SK-N-MC (cell line): ENCODE measurements at regions not wholly inside any gene's neighbourhood (a gene's known extent, or its start where the extent isn't known, plus 50 kb on each side); places are given as distances from the start of the nearest gene placed in this dataset.
"Not testable (repeated sequence)": the region's sequence is repeated elsewhere in the genome, so short reads cannot be mapped to it uniquely, and the experiment has no call there.

Source experiments
- DNase-seq: peaks from one replicate; pipeline ENCODE4 v3.0.0-alpha.2; 2011; ENCODE audit warnings: low read depth, low spot score
- H3K27ac ChIP-seq: fragments of 200-600 bp; sonication (generic); 2 replicates; pipeline ENCODE4 v1.5.1; 2016; ENCODE audit warnings: mixed run types
- H3K36me3 ChIP-seq: fragments of 200-600 bp; sonication (generic); 2 replicates; pipeline ENCODE4 v1.6.1; 2017; ENCODE audit warnings: antibody characterized with exemption, low read length, mixed read lengths; ENCODE audit not compliant: insufficient read depth
- H3K4me3 ChIP-seq: fragments of 200-600 bp; sonication (generic); 2 replicates; pipeline ENCODE4 v1.5.1; 2016
- H3K9ac ChIP-seq: fragments of 200-600 bp; sonication (generic); 2 replicates; pipeline ENCODE4 v1.8.0; 2017; ENCODE audit warnings: mixed run types, mixed read lengths; ENCODE audit not compliant: insufficient read length
- H3K9me3 ChIP-seq: fragments of 200-600 bp; sonication (generic); 2 replicates; pipeline ENCODE4 v1.6.1; 2017; ENCODE audit warnings: low read depth, mild to moderate bottlenecking, antibody characterized with exemption, low read length, moderate library complexity, mixed read lengths
- EZH2 ChIP-seq: fragments of 200-600 bp; sonication (generic); IDR thresholded peaks from one replicate; pipeline ENCODE4 v1.6.1; 2017; ENCODE audit warnings: antibody characterized with exemption
- FOXP2 ChIP-seq: optimal IDR thresholded peaks from 2 replicates; pipeline ENCODE3; 2011; ENCODE audit warnings: mild to moderate bottlenecking, moderate library complexity; ENCODE audit not compliant: insufficient read depth; ENCODE audit errors: extremely low read length, control extremely low read depth
- POLR2AphosphoS5 ChIP-seq: IDR thresholded peaks from 2 replicates; pipeline ENCODE4 v1.6.1; 2012; ENCODE audit warnings: mild to moderate bottlenecking, low read depth, low read length, borderline replicate concordance

DNA sequence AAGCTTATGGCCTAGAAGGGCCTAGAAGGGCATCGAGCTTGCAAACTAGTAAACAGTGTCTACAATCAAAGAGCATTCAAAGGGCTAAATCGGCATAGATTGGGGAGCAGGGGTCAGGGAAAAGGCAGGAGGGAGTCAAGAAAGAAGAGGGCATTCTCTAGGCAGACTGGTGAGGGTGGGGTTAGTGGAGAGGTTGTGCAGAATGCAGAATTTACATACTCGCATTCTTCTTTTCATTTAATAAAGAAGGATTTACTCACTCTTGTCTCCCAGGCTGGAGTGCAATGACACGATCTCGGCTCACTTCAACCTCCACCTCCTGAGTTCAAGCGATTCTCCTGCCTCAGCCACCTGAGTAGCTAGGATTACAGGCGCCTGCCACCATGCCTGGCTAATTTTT lies 110.7 kb downstream of the TRIM43 start:
- Histone ChIP-seq H3K27ac (no peak overlapping the region), H3K9me3 (no peaks in the 10 kb centered on the region), H3K36me3 (no peaks in the 10 kb centered on the region)

DNA sequence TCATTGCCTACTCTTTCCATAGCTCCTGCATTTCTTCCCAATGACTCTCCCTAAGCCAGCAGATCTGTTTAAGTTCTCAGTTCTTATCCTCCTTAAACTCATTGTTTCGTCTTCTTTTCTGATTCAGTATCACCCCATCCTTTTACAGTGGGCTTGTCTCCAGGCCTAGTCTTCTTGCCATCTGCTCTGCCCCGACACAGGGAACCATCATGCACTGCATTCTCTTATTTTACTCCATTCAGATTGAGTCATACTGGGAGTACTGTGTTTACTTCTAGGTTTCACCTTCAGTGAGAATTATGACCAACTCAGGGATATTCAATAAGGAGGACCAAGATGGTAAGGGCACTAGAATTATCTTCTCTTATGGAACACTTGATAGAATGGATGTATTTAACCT lies 115.4 kb downstream of the TRIM43 start:
- not testable (repeated sequence) for DNase-seq

More for the DNA sequence above, 110.7 kb downstream of the TRIM43 start:
- no peak overlapping the region for H3K9ac ChIP-seq
- TF ChIP-seq POLR2AphosphoS5 (no peak), EZH2 (no peak), FOXP2 (no peak)
- no peak overlapping the region for H3K4me3 ChIP-seq
- DNase-seq: no peak

DNA sequence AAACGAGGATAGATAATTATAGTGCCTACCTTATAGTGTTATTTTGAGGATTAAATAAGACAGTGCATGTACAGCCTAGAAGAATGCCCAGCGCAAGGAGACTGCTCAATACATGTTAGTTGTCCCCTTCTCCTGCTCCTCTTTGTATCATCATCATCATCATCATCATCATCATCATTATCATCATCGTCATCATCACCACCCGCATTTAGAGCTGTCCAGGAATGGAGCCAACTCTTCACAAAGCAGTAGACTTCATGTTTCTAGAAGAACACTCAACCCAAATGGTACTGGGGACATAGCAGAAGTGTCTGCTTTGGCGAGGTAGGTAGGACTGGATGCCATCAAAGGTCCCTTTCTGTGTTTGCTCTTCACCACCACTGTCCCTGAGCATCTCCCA lies 116.0 kb downstream of the TRIM43 start:
- Histone ChIP-seq H3K9ac (no peak overlapping the region), H3K9me3 (no peaks in the 10 kb centered on the region), H3K27ac (no peak overlapping the region), H3K36me3 (no peaks in the 10 kb centered on the region), H3K4me3 (no peak overlapping the region)
- DNase-seq: no peak
- TF ChIP-seq FOXP2 (no peak), POLR2AphosphoS5 (no peak), EZH2 (no peak)

More for the DNA sequence above, 115.4 kb downstream of the TRIM43 start:
- H3K9me3 ChIP-seq, H3K36me3 ChIP-seq, H3K9ac ChIP-seq, H3K27ac ChIP-seq, H3K4me3 ChIP-seq: not testable (repeated sequence)

- Histone ChIP-seq H3K9ac (no peak overlapping the region), H3K27ac (no peak overlapping the region), H3K36me3 (no peaks in the 10 kb centered on the region), H3K9me3 (no peaks in the 10 kb centered on the region), H3K4me3 (no peak overlapping the region)
- no peak for DNase-seq
- TF ChIP-seq FOXP2 (no peak), EZH2 (no peak), POLR2AphosphoS5 (no peak)
Observed at GRCh38 chr2:95709831-95710230, 118.0 kb downstream of the TRIM43 start.

DNA sequence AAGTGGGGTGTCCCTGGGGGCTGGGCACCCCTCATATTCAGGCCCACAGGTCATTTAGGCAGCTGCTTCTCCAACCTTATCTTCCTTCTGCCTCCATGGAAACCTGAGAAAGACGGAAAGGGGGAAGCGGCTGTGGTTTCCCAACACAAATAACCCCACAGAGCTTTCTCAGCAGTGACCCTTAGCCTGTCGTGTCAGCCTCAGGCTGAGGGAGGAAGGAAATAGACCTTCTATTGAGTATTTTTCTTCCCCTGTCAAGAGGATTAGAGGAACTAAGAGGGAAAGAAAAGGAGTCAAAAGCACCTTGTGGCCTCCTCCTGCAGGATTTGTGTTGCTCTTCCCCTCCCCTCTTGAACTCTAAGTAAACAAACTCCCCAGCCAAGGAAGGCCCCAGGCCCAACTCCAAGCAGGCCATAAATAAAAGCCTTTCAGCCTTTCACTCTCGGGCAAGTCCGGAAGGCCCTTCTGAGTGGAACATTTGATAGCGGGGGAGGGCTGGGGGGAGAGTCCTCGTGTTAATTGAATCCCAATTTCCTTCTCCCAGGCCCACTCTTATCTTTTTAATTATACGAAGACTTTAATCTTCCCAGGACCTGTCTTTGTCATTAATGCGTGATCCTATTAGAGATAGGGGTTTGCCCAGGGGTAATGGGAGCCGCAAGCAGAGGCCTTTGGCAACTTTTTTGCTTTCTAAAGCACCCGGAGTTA lies 121.8 kb downstream of the TRIM43 start:
- not testable (repeated sequence) for H3K36me3 ChIP-seq, H3K9ac ChIP-seq, H3K9me3 ChIP-seq, DNase-seq, H3K27ac ChIP-seq, H3K4me3 ChIP-seq

GRCh38 chr2:95714398-95714797 lies 122.6 kb downstream of the TRIM43 start:
- H3K4me3 ChIP-seq, H3K27ac ChIP-seq, H3K9me3 ChIP-seq, H3K36me3 ChIP-seq, DNase-seq, H3K9ac ChIP-seq: not testable (repeated sequence)

- no peak overlapping the region for H3K4me3 ChIP-seq
Observed at GRCh38 chr2:95719473-95720060, 127.8 kb downstream of the TRIM43 start.

GRCh38 chr2:95721726-95722125 lies 129.9 kb downstream of the TRIM43 start:
- H3K36me3 ChIP-seq: no peaks in the 10 kb centered on the region
- DNase-seq: no peak
- TF ChIP-seq POLR2AphosphoS5 (no peak), EZH2 (no peak), FOXP2 (no peak)
- no peak overlapping the region for H3K27ac ChIP-seq
- no peak overlapping the region for H3K4me3 ChIP-seq
- H3K9me3 ChIP-seq: no peaks in the 10 kb centered on the region
- H3K9ac ChIP-seq: no peak overlapping the region

More at GRCh38 chr2:95719473-95720060, 127.8 kb downstream of the TRIM43 start:
- no peak overlapping the region for H3K27ac ChIP-seq
- no peaks in the 10 kb centered on the region for H3K36me3 ChIP-seq
- TF ChIP-seq FOXP2 (no peak), EZH2 (no peak), POLR2AphosphoS5 (no peak)
- no peak for DNase-seq
- H3K9me3 ChIP-seq: no peaks in the 10 kb centered on the region
- H3K9ac ChIP-seq: no peak overlapping the region

DNA sequence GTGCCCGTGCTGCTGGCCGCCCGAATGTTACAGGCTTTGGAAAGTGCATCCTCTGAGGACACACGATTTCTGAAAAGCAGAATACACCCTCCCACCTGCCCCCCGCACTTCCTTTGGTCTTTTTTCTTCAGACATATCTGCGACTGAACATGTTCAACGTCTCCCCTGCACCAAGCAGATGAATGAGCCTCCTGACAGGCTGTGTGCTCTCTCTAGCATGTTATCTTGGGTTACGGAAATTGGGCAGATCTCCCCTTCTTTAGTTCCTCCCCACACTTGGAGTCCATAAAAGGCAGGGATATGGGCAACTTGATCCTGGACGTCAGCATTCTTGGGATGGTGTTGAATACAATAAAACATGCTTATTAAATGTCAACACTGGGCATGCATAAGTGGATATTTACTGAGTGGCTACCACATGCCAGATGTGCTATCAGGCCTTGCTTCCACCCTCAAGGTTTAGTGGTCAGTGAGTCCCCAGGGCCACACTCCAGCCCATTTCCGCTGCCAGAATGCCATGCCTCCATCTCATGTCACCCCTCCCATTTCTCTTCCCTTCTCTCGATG lies 130.4 kb downstream of the TRIM43 start:
- H3K4me3 ChIP-seq: no peak overlapping the region
- H3K9me3 ChIP-seq: no peaks in the 10 kb centered on the region
- TF ChIP-seq EZH2: no peak
- TF ChIP-seq POLR2AphosphoS5: no peak
- TF ChIP-seq FOXP2: no peak
- H3K27ac ChIP-seq: no peak overlapping the region
- no peak for DNase-seq
- no peak overlapping the region for H3K9ac ChIP-seq
- H3K36me3 ChIP-seq: no peaks in the 10 kb centered on the region

GRCh38 chr2:95723627-95724210 lies 131.9 kb downstream of the TRIM43 start:
- H3K4me3 ChIP-seq, H3K9me3 ChIP-seq, H3K36me3 ChIP-seq, H3K27ac ChIP-seq, DNase-seq, H3K9ac ChIP-seq: not testable (repeated sequence)

GRCh38 chr2:95725191-95725590 lies 133.4 kb downstream of the TRIM43 start:
- H3K9me3 ChIP-seq, H3K4me3 ChIP-seq, H3K27ac ChIP-seq, H3K9ac ChIP-seq, H3K36me3 ChIP-seq, DNase-seq: not testable (repeated sequence)

GRCh38 chr2:95725677-95726076 lies 133.9 kb downstream of the TRIM43 start:
- not testable (repeated sequence) for H3K9ac ChIP-seq, H3K4me3 ChIP-seq, H3K27ac ChIP-seq, H3K36me3 ChIP-seq, H3K9me3 ChIP-seq, DNase-seq

GRCh38 chr2:95727420-95727819 lies 135.6 kb downstream of the TRIM43 start:
- H3K27ac ChIP-seq, H3K4me3 ChIP-seq: not testable (repeated sequence)

More at GRCh38 chr2:95727420-95727819, 135.6 kb downstream of the TRIM43 start:
- not testable (repeated sequence) for H3K36me3 ChIP-seq, DNase-seq, H3K9me3 ChIP-seq, H3K9ac ChIP-seq
